HG02642 (cell line): ENCODE measurements at regions not wholly inside any gene's neighbourhood (a gene's known extent, or its start where the extent isn't known, plus 50 kb on each side); places are given as distances from the start of the nearest gene placed in this dataset.

Experiments used
- ATAC-seq: cut with Tn5 transposase; IDR thresholded peaks from one replicate; pipeline ENCODE4 v1.9.1; 2021; ENCODE audit warnings: mild to moderate bottlenecking; ENCODE audit not compliant: unreplicated experiment, poor library complexity

- ATAC-seq, result no peak
These were observed 52.8 kb upstream of the CLNK start for GRCh38 chr4:10737337-10737736.

GRCh38 chr4:10736895-10737294 lies 52.3 kb upstream of the CLNK start:
- no peak for ATAC-seq

GRCh38 chr4:10736266-10736665 lies 51.7 kb upstream of the CLNK start:
- no peak for ATAC-seq

GRCh38 chr4:10734697-10735096 lies 50.1 kb upstream of the CLNK start:
- ATAC-seq, result no peak
